ENCODE measurements at regions not wholly inside any gene's neighbourhood (a gene's known extent, or its start where the extent isn't known, plus 50 kb on each side); places are given as distances from the start of the nearest gene placed in this dataset.
"Not testable (repeated sequence)": the region's sequence is repeated elsewhere in the genome, so short reads cannot be mapped to it uniquely, and the experiment has no call there.

- peaks cover 2% of the 10 kb centered on the region; the same call in 1 of the 2 replicates for H3K9me3 ChIP-seq (ENCODE audit: insufficient read depth, low read depth, low read length)
- H3K36me3 ChIP-seq (ENCODE audit: insufficient read depth, low read length) = no peaks in the 10 kb centered on the region
- no peak overlapping the region for H3K9ac ChIP-seq (ENCODE audit: low read depth, low read length, poor library complexity, severe bottlenecking)
- no peaks in the 10 kb centered on the region for H3K4me1 ChIP-seq (ENCODE audit: insufficient read depth, low read length, poor library complexity, severe bottlenecking)
- no peak overlapping the region for H2AFZ ChIP-seq (ENCODE audit: low read length)
- H3K4me3 ChIP-seq (ENCODE audit: low read length, poor library complexity, severe bottlenecking) = no peak overlapping the region
- no peaks in the 10 kb centered on the region for H4K20me1 ChIP-seq (ENCODE audit: insufficient read depth, low read length, poor library complexity, severe bottlenecking)
- H3K9me2 ChIP-seq (replicated peaks; ENCODE audit: low read depth, low read length) = no peaks in the 10 kb centered on the region
- H3K27me3 ChIP-seq (ENCODE audit: insufficient read depth, low read length, poor library complexity, severe bottlenecking) = no peaks in the 10 kb centered on the region
- no peak overlapping the region for H3K4me2 ChIP-seq (ENCODE audit: low read depth, low read length, poor library complexity, severe bottlenecking)
- TF ChIP-seq EZH2phosphoT487 (IDR thresholded peaks at IDR 0.05; ENCODE audit: borderline replicate concordance) (no peak), CTCF (conservative IDR thresholded peaks at IDR 0.05; ENCODE audit: low read length) (no peak)
- H3K79me2 ChIP-seq (ENCODE audit: insufficient read depth, low read length) = no peaks in the 10 kb centered on the region
- no peaks in the 10 kb centered on the region for H3F3A ChIP-seq (ENCODE audit: low read depth)
Measured at GRCh38 chr2:228430986-228431385, 249.5 kb upstream of the SPHKAP start.

- Histone ChIP-seq H2AFZ (ENCODE audit: low read length) (no peak overlapping the region), H4K20me1 (ENCODE audit: insufficient read depth, low read length, poor library complexity, severe bottlenecking) (no peaks in the 10 kb centered on the region), H3K36me3 (ENCODE audit: insufficient read depth, low read length) (no peaks in the 10 kb centered on the region), H3K9me3 (ENCODE audit: insufficient read depth, low read depth, low read length) (peaks cover 3% of the 10 kb centered on the region; the same call in 1 of the 2 replicates), H3K27me3 (ENCODE audit: insufficient read depth, low read length, poor library complexity, severe bottlenecking) (no peaks in the 10 kb centered on the region), H3K9ac (ENCODE audit: low read depth, low read length, poor library complexity, severe bottlenecking) (no peak overlapping the region), H3K4me2 (ENCODE audit: low read depth, low read length, poor library complexity, severe bottlenecking) (no peak overlapping the region), H3K4me3 (ENCODE audit: low read length, poor library complexity, severe bottlenecking) (no peak overlapping the region), H3K4me1 (ENCODE audit: insufficient read depth, low read length, poor library complexity, severe bottlenecking) (no peaks in the 10 kb centered on the region), H3K9me2 (replicated peaks; ENCODE audit: low read depth, low read length) (no peaks in the 10 kb centered on the region), H3K79me2 (ENCODE audit: insufficient read depth, low read length) (no peaks in the 10 kb centered on the region), H3F3A (ENCODE audit: low read depth) (no peaks in the 10 kb centered on the region)
- no peak for TF ChIP-seq CTCF (conservative IDR thresholded peaks at IDR 0.05; ENCODE audit: low read length)
Measured at GRCh38 chr2:228426502-228427216, 245.2 kb upstream of the SPHKAP start.

- not testable (repeated sequence) for H3K4me2 ChIP-seq (ENCODE audit: low read depth, low read length, poor library complexity, severe bottlenecking); H3K79me2 ChIP-seq (ENCODE audit: insufficient read depth, low read length); H3K9me2 ChIP-seq (replicated peaks; ENCODE audit: low read depth, low read length); H2AFZ ChIP-seq (ENCODE audit: low read length); H4K20me1 ChIP-seq (ENCODE audit: insufficient read depth, low read length, poor library complexity, severe bottlenecking); H3K9ac ChIP-seq (ENCODE audit: low read depth, low read length, poor library complexity, severe bottlenecking); H3F3A ChIP-seq (ENCODE audit: low read depth); H3K4me1 ChIP-seq (ENCODE audit: insufficient read depth, low read length, poor library complexity, severe bottlenecking); H3K9me3 ChIP-seq (ENCODE audit: insufficient read depth, low read depth, low read length); H3K4me3 ChIP-seq (ENCODE audit: low read length, poor library complexity, severe bottlenecking); H3K27me3 ChIP-seq (ENCODE audit: insufficient read depth, low read length, poor library complexity, severe bottlenecking); H3K36me3 ChIP-seq (ENCODE audit: insufficient read depth, low read length)
Measured at GRCh38 chr2:228425411-228426060, 244.0 kb upstream of the SPHKAP start.

GRCh38 chr2:228417956-228418355, 236.5 kb upstream of the SPHKAP start:
- H3F3A ChIP-seq (ENCODE audit: low read depth) = no peaks in the 10 kb centered on the region
- no peaks in the 10 kb centered on the region for H3K36me3 ChIP-seq (ENCODE audit: insufficient read depth, low read length)
- TF ChIP-seq EZH2phosphoT487 (IDR thresholded peaks at IDR 0.05; ENCODE audit: borderline replicate concordance) = no peak
- TF ChIP-seq CTCF (conservative IDR thresholded peaks at IDR 0.05; ENCODE audit: low read length) = no peak
- no peaks in the 10 kb centered on the region for H3K4me1 ChIP-seq (ENCODE audit: insufficient read depth, low read length, poor library complexity, severe bottlenecking)
- H3K9ac ChIP-seq (ENCODE audit: low read depth, low read length, poor library complexity, severe bottlenecking) = no peak overlapping the region
- H3K9me2 ChIP-seq (replicated peaks; ENCODE audit: low read depth, low read length) = no peaks in the 10 kb centered on the region
- no peak overlapping the region for H2AFZ ChIP-seq (ENCODE audit: low read length)
- H3K4me2 ChIP-seq (ENCODE audit: low read depth, low read length, poor library complexity, severe bottlenecking) = no peak overlapping the region
- H3K9me3 ChIP-seq (ENCODE audit: insufficient read depth, low read depth, low read length) = no peaks in the 10 kb centered on the region
- H3K4me3 ChIP-seq (ENCODE audit: low read length, poor library complexity, severe bottlenecking) = no peak overlapping the region
- no peaks in the 10 kb centered on the region for H3K27me3 ChIP-seq (ENCODE audit: insufficient read depth, low read length, poor library complexity, severe bottlenecking)
- H4K20me1 ChIP-seq (ENCODE audit: insufficient read depth, low read length, poor library complexity, severe bottlenecking) = no peaks in the 10 kb centered on the region
- H3K79me2 ChIP-seq (ENCODE audit: insufficient read depth, low read length) = no peaks in the 10 kb centered on the region

Data from Loucy (cell line).